ENCODE measurements at regions not wholly inside any gene's neighbourhood (a gene's known extent, or its start where the extent isn't known, plus 50 kb on each side); places are given as distances from the start of the nearest gene placed in this dataset.

DNA sequence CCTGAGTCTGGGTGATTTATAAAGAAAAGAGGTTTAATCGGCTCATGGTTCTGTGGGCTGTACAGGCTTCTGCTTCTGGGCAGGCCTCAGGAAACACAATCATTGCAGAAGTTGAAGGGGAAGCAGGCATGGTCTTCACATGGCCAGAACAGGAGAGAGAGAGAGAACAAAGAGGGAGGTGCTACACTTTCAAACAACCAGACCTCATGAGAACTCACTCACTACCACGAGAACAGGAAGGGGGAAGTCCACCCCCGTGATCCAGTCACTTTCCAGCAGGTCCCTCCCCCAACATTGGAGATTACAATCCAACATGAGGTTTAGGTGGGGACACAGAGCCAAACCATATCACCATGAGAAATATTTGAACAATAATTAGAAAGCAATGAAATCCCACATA, 222.9 kb downstream of the FAM72C start:
- TF ChIP-seq, protein P1, sequence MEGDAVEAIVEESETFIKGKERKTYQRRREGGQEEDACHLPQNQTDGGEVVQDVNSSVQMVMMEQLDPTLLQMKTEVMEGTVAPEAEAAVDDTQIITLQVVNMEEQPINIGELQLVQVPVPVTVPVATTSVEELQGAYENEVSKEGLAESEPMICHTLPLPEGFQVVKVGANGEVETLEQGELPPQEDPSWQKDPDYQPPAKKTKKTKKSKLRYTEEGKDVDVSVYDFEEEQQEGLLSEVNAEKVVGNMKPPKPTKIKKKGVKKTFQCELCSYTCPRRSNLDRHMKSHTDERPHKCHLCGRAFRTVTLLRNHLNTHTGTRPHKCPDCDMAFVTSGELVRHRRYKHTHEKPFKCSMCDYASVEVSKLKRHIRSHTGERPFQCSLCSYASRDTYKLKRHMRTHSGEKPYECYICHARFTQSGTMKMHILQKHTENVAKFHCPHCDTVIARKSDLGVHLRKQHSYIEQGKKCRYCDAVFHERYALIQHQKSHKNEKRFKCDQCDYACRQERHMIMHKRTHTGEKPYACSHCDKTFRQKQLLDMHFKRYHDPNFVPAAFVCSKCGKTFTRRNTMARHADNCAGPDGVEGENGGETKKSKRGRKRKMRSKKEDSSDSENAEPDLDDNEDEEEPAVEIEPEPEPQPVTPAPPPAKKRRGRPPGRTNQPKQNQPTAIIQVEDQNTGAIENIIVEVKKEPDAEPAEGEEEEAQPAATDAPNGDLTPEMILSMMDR (conservative IDR thresholded peaks at IDR 0.05), result no peak
- TF ChIP-seq ZFX (IDR thresholded peaks at IDR 0.05), result no peak
